Stimulated activated CD8-positive, alpha-beta memory T cell treated with anti-CD3 and anti-CD28 coated beads, Interleukin-15, amount 100 ng/mL, for 1 hour (primary cell): ENCODE measurements at regions not wholly inside any gene's neighbourhood (a gene's known extent, or its start where the extent isn't known, plus 50 kb on each side); places are given as distances from the start of the nearest gene placed in this dataset.
"Not testable (repeated sequence)": the region's sequence is repeated elsewhere in the genome, so short reads cannot be mapped to it uniquely, and the experiment has no call there.

ENCODE experiments used
- DNase-seq: peaks from one replicate; pipeline ENCODE4 v3.0.0-alpha.2; 2020; ENCODE audit warnings: low read depth

DNA sequence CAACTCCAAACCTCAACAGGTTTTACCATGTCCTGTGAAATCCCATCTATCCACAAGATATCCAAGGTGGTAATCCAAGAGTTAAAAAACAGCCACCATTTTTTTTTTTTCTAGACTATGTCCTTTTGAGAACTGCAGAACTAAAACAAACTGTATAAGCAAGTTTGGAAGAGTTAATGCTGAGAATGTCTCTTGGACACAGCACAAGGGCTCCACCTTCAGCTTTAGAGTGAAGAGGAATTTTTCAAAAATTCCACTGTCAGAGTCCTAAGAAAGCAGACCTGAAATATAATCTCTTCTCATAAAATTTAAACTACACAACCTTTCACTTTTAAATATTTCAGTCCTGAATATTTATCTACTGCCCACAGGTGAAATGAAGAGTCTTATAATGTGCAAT lies 167.8 kb upstream of the CCNG1 start:
- no peak for DNase-seq

DNA sequence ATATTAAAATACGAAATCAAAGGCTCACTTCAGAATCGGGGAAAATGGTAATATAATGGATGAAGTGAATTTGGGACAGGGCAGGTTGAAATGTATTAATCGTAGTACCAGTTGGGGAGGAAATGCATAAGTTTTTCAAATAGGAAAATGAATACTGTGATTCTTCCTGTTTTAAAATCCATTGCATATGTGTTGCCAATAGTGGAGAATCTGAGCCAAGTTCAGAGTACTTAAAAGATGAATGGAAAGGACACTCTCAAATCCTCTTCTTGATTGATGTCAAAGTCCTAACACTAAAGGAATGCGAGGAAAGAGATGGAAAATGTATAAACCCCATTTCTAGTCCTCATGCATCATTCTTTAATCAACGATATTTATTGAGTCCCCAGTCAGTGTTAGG lies 160.9 kb upstream of the CCNG1 start:
- no peak for DNase-seq

DNA sequence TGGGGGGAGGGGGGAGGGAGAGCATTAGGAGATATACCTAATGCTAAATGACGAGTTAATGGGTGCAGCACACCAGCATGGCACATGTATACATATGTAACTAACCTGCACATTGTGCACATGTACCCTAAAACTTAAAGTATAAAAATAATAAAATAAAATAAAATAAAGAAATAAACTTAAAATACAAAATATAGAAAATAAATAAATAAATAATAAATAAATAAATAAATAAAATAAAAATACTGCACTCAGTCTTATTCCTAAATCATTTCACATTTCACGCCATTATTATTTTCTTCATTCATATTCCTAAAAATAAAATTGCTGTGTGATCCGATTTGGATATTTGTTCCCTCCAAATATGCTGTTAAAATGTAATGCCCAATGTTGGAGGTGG lies 156.5 kb upstream of the CCNG1 start:
- not testable (repeated sequence) for DNase-seq

DNA sequence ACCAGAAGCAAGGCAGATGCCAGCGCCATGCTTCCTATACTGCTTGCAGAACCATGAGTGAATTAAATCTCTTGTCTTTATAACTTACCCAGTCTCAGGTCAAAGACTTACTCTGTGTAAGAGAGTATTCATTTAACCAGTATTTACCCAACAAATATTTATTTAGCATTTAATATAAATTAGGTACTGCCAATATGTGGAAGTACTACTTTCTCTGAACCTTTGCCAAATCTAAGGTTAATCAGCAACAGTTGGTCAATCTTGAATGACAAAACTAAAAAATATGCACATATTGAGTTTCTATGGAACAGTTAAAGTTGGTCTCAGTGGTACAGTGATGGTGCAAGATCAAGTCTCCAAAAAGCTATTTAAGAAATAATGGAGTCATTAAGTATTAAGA lies 155.9 kb upstream of the CCNG1 start:
- no peak for DNase-seq

DNA sequence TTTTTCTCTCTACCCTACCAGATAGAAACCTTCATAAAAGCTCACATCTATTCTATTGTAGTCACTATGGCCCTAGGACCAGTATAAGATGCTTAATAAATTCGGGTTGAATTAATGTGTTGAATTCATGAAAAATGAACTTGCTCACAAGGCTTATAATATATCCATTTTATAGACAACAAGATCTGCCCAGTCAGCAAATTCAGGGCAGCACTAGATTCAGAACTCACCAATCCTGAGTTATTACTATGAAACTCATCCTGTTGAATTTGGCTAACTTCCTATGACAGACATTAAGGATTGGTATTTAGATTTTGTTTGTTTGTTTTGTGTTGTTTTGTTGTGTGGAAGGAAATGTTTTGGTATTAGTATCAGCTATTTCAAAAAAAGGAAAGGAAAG lies 143.6 kb upstream of the CCNG1 start:
- no peak for DNase-seq

DNA sequence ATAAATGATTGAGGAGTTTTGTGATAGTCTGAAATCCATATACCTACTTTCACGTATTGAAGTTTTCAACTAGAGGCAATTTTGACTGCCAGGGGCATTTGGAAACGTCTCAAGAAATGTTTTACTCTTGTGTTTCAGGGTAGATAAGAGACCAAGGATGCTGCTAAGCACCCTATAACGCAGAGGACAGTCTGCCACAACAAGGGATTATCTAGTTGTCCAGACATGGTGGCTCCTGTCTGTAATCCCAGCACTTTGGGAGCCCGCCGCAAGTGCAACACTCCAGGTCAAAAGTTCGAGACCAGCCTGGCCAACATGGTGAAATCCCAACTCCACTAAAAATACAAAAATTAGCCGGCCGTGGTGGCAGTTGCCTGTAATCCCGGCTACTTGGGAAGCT lies 133.7 kb upstream of the CCNG1 start:
- no peak for DNase-seq

DNA sequence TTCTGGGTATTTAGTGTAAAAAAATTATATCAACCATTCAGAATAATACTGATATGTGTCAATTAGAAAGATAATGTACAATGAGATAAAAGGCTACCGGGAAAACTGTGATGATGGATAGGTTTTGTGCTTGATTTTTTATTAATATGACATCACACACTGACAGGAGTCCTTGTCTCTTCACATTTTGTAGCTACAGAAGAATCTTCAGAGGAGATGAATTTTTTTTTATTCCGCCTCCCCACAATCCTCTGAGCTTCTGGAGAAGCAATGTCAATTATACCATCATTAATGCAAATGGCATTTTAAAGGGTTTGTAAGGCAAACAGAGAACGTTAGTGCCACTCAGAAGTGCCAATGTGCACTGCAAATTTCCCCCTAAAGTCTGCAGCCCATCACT lies 131.7 kb upstream of the CCNG1 start:
- DNase-seq = no peak

DNA sequence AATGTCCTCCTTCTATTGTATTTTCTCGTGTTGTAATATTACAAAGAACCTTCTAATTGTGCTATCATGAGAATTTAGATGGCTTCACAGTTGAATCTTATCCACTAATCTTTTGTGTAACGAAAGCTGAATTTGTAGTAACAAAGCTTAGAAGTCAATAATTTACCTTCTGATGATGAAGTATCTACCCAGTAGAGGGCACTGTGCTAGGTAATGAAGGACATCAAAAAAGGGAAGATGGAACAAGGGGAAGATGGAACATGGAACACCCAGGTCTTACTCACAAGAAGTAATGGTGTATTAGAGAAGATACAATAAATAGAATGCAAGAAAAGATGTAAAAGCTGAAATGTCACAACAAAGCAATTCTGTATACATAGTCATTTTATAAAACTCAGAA lies 131.0 kb upstream of the CCNG1 start:
- DNase-seq = no peak

DNA sequence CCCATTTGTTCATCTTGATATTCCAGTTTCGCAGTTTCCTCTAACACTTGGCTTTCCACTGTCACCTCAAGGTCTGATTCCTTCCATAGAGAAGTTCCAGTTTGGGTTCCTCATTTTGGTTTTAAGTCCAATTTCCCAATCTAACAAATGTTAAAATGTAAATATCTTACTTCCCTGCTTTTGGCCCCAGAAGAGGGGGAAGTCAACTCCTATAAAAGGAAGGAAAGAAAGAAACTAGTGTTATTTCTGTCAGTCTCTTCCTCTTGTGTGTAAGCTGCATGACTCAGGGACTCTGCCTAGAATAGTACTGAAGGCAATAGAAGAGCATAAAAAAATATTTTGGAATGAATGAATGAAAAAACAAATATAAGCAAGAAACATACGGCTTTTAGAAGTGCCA lies 127.5 kb upstream of the CCNG1 start:
- DNase-seq = no peak

DNA sequence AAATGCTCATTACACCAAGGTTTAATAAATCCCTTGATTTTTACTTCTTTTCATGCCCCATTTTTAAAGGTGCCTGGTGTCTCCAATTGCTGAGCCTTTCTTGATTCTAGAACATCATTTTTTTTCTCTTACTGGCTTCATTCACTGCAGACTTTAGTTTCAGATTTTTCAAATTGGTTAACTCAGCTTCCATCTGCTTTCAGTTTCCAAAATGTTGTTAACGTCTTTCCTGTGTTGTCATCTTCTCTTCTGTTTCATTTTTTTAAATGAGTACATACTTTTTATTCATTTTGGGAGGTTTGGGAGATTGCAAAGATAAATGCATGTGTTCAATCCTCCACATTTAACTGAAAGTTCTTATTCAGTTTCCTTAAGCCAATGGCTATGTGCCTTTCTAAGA lies 126.4 kb upstream of the CCNG1 start:
- DNase-seq = no peak

DNA sequence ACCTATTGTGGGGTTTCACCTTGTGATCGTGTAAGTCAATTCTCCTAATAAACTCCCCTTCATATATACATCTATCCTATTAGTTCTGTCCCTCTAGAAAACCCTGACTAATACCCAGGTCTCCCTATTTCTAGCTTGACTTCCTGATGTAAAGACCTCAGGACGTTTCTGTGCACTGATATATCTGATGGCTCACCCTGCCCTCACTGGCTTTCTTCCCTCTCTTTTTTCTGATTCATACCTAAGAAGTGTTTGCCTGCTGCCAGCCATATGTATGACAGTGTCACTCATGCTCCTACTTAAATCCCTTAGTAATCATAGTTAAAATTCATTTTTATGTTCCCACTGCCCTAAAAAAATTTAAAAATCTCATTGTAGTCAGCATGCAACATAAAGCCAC lies 124.8 kb upstream of the CCNG1 start:
- DNase-seq = no peak

DNA sequence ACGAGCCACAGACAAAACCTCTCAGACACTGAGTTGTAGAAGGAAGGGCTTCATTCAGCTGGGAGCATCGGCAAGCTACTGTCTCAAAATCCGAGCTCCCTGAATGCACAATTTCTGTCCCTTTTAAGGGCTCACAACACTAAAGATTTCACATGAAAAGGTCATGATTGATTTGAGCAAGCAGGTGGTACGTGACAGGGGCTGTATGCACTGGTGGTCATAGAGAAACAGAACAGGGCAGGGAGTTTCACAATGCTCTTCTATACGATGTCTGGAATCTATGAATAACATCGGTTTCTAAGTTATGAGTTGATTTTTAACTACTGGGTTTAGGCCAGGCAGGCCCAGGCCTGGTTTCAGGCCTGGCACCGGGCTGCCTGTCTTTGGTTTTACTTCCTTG lies 124.3 kb upstream of the CCNG1 start:
- not testable (repeated sequence) for DNase-seq

DNA sequence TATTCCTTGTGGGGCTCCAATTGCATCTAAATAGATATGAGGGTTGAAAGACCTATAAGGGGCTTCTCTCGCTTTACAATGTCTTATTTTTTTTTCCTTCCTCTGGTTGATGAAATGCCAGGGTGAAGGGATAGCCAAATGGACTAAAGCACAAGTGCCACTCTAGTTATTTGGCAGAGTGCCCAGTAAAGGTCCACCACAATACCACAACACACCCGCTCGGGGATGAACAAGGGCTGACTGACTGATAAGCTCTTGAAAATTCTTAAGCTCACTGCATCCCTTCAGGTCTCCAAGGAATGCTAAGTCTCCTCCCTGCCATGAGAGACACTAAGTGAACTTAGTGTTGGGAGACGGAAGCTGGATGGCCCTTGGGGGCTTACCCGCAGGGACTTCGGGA lies 121.0 kb upstream of the CCNG1 start:
- DNase-seq = not testable (repeated sequence)

DNA sequence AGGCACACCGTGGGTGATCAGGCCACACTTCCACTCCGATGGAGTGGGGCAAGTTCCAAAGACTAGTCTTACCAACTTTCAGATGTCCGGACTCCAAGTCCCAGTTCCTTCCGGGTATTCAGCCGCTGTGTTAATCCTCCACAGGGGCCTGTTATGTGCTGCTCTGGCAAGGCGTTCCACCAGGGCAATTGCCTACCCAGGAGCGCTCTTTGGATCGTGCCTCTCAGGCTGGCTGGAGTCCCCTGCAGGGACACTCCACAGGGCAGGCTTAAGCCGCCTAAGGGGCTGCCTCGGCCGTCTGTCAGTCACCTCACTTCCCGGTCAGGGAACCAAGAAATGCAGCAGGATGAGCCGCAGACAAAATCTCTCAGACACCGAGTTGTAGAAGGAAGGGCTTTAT lies 118.7 kb upstream of the CCNG1 start:
- no peak for DNase-seq

DNA sequence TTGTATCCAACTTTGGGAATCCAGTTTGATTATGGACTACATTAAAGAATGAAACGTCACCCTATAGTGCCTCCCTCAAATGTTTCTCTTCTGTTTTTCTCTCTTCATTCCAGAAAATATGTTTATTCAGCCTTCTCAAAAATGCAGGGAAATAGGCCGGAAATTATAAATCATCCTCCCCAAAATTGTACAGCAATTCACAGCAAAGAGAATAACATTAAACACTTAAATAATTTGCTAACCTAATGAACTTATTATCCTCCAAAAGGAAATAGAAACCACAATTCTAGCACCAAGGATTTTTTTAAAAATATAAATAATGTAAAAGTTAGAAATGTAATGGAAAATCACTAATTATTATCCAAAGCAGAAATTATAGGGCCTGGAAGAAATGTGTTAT lies 115.9 kb upstream of the CCNG1 start:
- DNase-seq = no peak

DNA sequence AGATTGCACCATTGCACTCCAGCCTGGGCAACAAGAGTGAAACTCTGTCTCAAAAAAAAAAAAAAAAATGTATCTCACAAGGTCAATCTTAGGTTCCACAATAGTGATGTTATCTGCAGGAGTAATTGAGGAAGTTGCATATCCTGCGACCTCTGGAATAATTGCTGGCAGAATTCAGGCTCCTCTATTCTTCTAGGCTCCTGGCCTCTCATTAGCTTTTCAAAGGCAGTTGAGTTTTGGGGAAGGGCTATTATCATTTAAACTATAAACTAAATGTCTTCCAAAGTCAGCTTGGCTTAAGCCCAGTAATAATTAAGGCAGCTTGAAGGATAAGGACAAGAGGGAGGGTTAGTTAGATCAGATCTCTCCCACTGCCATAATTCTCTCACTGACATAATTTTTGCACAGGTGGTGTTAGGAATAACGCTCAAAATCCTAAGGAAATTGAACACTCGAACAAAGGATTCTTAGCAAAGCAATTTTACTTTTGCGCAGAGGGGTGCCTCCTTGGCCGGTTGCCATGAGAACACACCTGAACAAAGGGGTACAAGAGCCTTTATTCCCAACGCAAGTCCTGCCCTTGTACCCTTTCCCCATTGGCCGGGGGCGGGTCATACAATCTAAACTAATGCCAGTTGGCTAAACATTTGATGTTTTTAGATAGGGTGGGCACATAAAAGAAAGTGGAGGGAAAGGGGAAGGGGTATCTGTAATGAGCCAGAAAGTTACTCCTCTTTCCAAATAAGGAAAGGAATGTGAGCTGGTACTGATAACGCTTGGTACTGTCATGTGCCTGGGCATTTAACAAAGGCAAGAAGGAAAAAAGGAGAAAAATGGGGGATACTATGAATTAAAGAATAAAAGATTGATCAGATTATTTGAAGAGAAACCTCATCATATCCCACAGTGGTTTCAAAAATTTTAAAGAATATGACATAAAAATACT lies 106.4 kb upstream of the CCNG1 start:
- no peak for DNase-seq

DNA sequence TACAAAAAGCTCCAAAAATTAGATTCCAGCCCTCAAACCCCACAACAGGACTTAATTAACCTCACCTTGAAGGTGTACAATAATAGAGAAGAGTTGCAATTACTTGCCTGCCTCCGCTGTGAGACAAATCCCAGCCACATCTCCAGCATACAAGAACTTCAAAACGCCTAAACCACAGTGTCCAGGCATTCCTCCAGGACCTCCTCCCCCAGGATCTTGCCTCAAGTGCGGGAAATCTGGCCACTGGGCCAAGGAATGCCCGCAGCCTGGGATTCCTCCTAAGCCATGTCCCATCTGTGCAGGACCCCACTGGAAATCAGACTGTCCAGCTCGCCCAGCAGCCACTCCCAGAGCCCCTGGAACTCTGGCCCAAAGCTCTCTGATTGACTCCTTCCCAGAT lies 101.3 kb upstream of the CCNG1 start:
- DNase-seq = not testable (repeated sequence)

DNA sequence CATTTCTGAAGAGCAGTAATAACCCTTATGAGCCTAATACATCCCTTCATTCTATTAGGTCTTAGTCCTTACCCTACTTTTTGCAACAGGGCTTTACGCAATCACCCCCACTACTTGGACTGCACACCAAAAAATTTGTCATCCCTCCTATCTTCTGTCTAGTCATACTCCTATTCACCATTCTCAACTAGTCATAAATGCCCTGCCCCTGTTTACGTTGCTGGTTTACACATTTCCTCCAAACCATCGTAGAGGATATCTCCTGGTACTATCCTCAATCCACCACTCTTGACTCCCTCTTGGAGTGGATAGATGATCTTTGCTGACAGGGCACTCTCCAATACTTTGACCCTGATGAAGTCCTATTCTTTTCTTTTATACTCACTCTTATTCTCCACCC lies 98.2 kb upstream of the CCNG1 start:
- no peak for DNase-seq

DNA sequence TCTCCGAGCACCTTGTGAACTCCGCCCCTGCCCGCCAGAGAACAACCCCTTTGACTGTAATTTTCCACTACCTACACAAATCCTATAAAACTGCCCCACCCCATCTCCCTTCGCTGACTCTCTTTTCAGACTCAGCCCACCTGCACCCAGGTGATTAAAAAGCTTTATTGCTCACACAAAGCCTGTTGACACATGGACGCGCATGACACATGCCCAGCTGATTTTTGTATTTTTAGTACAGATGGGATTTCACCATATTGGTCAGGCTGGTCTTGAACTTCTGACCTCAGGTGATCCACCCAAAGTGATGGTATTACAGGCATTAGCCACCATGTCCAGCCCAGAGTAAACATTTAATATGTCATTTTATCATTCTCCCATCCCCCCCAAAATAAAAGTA lies 97.0 kb upstream of the CCNG1 start:
- not testable (repeated sequence) for DNase-seq

DNA sequence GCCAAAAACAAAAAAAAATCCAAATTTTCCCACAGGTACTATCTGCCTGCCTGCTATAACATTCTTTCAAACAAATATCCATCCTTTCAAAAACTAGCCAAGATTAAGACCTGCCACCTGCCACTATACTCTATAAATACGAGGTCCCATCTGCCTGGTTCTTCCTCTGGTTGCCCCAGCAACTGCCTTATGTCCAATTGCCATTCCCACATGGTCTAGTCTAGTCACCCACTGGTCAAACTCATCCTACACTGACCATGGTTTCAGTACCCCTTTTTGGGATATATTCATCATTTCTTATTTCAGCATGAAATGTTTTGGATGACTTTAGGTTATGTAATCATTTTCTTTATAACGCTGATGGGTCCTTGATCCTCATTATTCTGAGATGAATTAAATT lies 95.1 kb upstream of the CCNG1 start:
- no peak for DNase-seq

DNA sequence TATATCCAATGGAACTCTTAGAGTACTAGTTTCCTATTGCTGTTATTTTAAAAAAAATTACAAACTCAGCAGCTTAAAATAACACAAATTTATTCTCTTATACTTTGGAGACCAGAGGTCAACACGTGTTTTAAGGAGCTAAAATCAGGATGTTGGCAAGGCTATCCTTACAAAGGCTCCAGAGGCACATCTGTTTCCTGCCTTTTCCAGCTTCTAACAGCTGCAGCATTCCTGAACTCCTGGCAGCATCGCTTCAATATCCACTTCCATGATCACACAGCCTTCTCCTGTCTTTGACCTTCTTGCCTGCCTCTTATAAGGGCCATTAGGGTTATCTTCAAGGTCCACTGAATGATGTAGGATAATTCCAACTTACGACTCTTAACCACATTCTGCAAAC lies 92.2 kb upstream of the CCNG1 start:
- no peak for DNase-seq

DNA sequence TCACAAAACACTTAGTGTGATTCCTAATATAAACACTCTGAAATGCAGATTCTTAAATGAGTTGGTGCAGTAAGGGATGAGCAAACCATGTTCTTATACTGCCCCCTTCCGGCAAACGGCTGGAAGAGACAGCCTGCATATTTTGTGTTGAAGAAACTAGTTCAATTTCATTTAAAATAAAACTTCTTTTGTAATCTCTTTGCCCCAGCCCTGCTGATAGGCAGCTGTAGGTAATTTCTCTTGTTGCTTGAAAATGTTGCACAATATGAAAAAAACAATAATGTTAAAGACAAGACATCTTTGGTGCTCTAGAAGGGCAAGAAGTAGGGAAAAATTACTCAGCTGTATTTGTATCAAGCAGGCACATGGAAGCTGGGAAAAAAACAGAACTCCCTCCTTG lies 89.7 kb upstream of the CCNG1 start:
- DNase-seq = peak; percentile 7

DNA sequence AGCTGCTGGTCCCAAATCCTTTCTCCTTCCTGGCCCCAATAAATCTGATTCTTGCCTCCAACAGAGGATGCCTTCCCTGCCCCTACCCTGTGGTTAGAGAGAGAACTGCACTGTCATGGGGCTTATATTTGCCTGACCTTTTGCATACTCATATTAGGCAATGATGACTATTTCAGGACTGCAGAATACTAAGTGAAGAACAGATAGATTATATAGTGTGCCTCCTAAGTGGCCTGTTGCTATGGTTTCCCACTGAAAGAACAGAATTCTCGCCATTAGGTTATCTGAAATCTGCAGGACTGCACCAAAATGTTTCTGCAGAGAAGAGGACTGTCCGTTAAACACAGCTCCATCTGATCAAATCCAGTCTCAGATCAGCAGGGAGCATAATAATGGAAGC lies 87.3 kb upstream of the CCNG1 start:
- no peak for DNase-seq

DNA sequence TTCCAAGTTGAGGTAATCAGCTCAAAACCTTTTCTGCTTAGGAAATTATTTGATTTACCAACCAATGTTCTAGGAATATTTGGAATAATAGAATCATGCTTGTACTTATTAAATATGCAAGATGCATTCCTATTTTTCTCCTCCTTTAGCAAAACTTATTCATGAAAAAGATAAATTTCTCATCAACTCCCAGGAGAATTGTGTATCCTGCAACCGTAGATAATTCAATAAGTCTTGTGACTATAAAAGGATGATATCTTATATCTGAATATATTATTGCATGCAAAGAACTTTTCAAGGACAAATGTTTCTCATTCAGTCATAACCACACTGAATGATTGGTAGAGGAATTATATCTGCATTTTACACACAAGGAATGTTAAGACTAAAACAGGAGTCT lies 84.9 kb upstream of the CCNG1 start:
- no peak for DNase-seq
